Progenitor cell of endocrine pancreas (in vitro differentiated cells): ENCODE measurements at regions not wholly inside any gene's neighbourhood (a gene's known extent, or its start where the extent isn't known, plus 50 kb on each side); places are given as distances from the start of the nearest gene placed in this dataset.

Source experiments
- DNase-seq: peaks from one replicate; pipeline ENCODE4 v3.0.0; 2021; ENCODE audit warnings: low spot score; ENCODE audit not compliant: unreplicated experiment
- H3K27ac Mint-ChIP-seq: 2 replicates; pipeline ENCODE4 v1.8.0; 2021; ENCODE audit warnings: mild to moderate bottlenecking, moderate library complexity, mixed read lengths
- H3K27me3 Mint-ChIP-seq: 2 replicates; pipeline ENCODE4 v1.8.0; 2021; ENCODE audit warnings: mixed read lengths
- H3K36me3 Mint-ChIP-seq: 2 replicates; pipeline ENCODE4 v1.8.0; 2022; ENCODE audit warnings: mixed read lengths; ENCODE audit not compliant: insufficient read depth
- H3K4me1 Mint-ChIP-seq: 2 replicates; pipeline ENCODE4 v1.8.0; 2021; ENCODE audit warnings: low read depth, mixed read lengths
- H3K4me3 Mint-ChIP-seq: 2 replicates; pipeline ENCODE4 v1.8.0; 2021; ENCODE audit warnings: low read depth, mild to moderate bottlenecking, moderate library complexity, mixed read lengths
- H3K9me3 Mint-ChIP-seq: 2 replicates; pipeline ENCODE4 v1.8.0; 2021; ENCODE audit warnings: low read depth, mixed read lengths
- CTCF ChIP-seq: fragments of 200-600 bp; sonication (generic); IDR thresholded peaks from one replicate; pipeline ENCODE4 v1.5.0; 2021; ENCODE audit warnings: antibody characterized with exemption, mild to moderate bottlenecking; ENCODE audit not compliant: unreplicated experiment

- Mint-ChIP-seq H3K4me3 (no peak overlapping the region), H3K27me3 (peaks cover 3% of the 10 kb centered on the region), H3K27ac (no peak overlapping the region), H3K9me3 (peaks cover 8% of the 10 kb centered on the region), H3K36me3 (no peaks in the 10 kb centered on the region), H3K4me1 (no peaks in the 10 kb centered on the region)
- TF ChIP-seq CTCF: no peak
- DNase-seq: no peak
These were observed 88.2 kb upstream of the DAP start for GRCh38 chr5:10849278-10849677.

DNA sequence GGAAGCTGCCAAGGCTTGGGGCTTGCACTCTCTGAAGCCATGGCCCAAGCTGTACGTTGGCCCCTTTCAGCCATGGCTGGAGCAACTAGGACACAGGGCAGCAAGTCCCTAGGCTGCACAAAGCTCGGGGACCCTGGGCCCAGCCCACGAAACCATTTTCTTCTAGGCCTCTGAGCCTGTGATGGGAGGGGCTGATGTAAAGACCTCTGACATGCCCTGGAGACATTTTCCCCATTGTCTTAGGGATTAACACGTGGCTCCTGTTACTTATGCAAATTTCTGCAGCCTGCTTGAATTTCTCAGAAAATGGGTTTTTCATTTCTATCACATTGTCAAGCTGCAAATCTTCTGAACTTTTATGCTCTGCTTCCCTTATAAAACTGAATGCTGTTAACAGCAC is 83.0 kb upstream of the DAP start:
- Mint-ChIP-seq H3K9me3 (peaks cover 17% of the 10 kb centered on the region), H3K27ac (no peak overlapping the region), H3K4me3 (no peak overlapping the region), H3K4me1 (no peaks in the 10 kb centered on the region), H3K36me3 (no peaks in the 10 kb centered on the region), H3K27me3 (no peaks in the 10 kb centered on the region)
- TF ChIP-seq CTCF: no peak
- DNase-seq: no peak

DNA sequence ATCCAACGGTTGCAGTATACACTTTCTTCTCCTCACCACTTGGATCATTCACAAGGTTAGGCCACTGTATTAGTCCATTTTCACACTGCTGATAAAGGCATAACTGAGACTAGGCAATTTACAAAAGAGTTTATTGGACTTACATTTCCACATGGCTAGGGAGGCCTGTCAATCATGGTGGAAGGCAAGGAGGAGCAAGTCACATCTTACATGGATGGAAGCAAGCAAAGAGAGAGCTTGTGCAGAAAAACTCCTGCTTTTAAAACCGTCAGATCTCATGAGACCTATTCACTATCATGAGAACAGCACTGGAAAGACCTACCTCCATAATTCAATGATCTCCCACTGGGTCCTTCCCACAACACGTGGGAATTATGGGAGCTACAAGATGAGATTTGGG is 81.8 kb upstream of the DAP start:
- Mint-ChIP-seq H3K4me1 (no peaks in the 10 kb centered on the region), H3K27ac (no peak overlapping the region), H3K4me3 (no peak overlapping the region), H3K9me3 (peaks cover 17% of the 10 kb centered on the region), H3K36me3 (no peaks in the 10 kb centered on the region), H3K27me3 (no peaks in the 10 kb centered on the region)
- no peak for TF ChIP-seq CTCF
- no peak for DNase-seq

DNA sequence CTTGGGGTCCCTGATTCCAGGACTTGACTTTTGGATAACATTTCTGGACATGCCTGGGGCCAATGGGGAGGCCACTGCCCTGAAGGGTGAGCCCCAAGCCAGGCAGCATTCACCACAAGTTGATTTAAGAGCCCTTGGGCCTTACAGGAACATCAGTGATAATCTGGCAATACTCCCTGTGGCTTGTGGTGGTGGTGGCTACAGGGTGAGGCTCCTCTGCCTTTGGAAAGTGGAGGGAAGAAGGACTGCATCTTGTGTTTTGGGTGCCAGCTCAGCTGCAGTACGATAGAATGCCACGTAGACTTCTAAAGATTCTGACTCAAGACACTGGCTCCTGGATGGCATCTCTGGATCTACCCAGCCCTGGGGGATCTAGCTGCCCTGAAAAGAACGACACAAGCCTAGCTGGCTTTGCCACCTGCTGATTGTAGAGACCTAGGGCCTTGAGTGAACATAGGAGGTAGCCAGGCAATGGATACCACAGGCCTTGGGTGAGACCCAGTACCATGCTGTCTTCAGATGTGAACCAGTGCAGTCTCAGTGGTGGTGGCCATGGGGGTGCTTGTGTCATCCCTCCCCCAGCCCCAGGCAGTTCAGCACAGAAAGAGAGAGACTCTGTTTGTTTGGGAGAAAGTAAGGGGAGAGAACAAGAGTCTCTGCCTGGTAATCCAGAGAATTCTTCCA is 79.0 kb upstream of the DAP start:
- H3K4me1 Mint-ChIP-seq: no peaks in the 10 kb centered on the region
- no peak overlapping the region for H3K4me3 Mint-ChIP-seq
- no peak for TF ChIP-seq CTCF
- no peak for DNase-seq
- peaks cover 16% of the 10 kb centered on the region for H3K9me3 Mint-ChIP-seq
- H3K27me3 Mint-ChIP-seq: no peaks in the 10 kb centered on the region
- H3K36me3 Mint-ChIP-seq: no peaks in the 10 kb centered on the region
- H3K27ac Mint-ChIP-seq: no peak overlapping the region

- Mint-ChIP-seq H3K27me3 (no peaks in the 10 kb centered on the region), H3K36me3 (no peaks in the 10 kb centered on the region), H3K4me1 (no peaks in the 10 kb centered on the region), H3K27ac (no peak overlapping the region), H3K4me3 (no peak overlapping the region), H3K9me3 (peaks cover 9% of the 10 kb centered on the region)
- no peak for TF ChIP-seq CTCF
- no peak for DNase-seq
These were observed 78.1 kb upstream of the DAP start for GRCh38 chr5:10839118-10839517.
